LNCAP (cell line): ENCODE measurements at regions not wholly inside any gene's neighbourhood (a gene's known extent, or its start where the extent isn't known, plus 50 kb on each side); places are given as distances from the start of the nearest gene placed in this dataset.
A peak's percentile ranks its signal among the peaks of the same experiment; 100 is the strongest.

Experiments
- TF ChIP-seq, protein P1 (sequence below): fragments of 450-650 bp; IDR thresholded peaks from 2 replicates; pipeline ENCODE4 v1.5.1; 2017; ENCODE audit warnings: mild to moderate bottlenecking

DNA sequence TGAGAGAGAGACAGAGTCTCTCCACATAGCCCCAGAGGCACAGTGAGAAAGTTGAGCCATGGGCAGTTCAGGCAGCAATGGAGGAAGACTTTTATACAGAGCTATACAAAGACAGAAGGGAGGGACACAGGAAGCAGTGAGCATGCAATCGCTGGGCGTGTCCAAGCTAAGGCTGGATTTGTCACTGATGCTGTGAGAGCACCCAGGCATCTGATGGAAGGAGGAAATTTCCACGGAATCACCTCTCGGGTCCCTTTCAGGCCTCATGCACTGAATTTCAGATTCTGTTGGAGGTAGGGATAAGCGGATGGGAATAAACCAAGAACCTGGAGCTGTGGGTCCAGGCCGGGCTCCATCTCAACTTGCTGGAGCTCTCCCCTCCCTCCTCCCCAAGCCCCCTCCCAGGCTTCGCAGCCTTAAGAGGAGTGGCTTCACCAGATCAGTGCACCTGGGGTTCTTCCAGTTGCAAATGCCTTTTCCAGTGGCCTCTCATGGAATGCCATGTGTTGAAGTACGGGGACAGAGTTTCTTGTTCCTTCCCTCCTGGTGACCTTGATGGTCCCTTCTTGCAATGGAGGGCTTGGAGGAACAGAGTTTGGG is 114.8 kb upstream of the ALDH1B1 start:
- TF ChIP-seq, protein P1, sequence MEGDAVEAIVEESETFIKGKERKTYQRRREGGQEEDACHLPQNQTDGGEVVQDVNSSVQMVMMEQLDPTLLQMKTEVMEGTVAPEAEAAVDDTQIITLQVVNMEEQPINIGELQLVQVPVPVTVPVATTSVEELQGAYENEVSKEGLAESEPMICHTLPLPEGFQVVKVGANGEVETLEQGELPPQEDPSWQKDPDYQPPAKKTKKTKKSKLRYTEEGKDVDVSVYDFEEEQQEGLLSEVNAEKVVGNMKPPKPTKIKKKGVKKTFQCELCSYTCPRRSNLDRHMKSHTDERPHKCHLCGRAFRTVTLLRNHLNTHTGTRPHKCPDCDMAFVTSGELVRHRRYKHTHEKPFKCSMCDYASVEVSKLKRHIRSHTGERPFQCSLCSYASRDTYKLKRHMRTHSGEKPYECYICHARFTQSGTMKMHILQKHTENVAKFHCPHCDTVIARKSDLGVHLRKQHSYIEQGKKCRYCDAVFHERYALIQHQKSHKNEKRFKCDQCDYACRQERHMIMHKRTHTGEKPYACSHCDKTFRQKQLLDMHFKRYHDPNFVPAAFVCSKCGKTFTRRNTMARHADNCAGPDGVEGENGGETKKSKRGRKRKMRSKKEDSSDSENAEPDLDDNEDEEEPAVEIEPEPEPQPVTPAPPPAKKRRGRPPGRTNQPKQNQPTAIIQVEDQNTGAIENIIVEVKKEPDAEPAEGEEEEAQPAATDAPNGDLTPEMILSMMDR, result no peak

GRCh38 chr9:38276771-38277439 is 115.6 kb upstream of the ALDH1B1 start:
- TF ChIP-seq, protein P1, result no peak

DNA sequence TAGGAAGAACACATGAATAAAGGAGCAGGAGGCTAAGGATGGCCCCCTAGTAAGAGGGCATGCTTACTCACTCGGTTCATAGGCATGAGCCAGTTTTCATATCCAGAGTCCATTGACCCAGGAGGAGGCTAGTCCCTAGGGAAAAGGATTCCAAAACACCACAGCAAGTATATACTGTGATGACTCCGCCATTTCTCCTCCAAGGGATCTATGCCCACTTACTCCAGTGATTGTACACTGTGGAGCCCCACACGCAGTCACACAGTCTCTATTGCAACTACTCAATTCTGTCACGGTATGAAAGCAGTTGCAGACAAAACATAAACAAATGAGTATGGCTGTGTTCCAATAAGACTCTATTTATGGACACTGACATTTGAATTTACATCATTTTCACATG is 117.7 kb upstream of the ALDH1B1 start:
- TF ChIP-seq, protein P1, result no peak

DNA sequence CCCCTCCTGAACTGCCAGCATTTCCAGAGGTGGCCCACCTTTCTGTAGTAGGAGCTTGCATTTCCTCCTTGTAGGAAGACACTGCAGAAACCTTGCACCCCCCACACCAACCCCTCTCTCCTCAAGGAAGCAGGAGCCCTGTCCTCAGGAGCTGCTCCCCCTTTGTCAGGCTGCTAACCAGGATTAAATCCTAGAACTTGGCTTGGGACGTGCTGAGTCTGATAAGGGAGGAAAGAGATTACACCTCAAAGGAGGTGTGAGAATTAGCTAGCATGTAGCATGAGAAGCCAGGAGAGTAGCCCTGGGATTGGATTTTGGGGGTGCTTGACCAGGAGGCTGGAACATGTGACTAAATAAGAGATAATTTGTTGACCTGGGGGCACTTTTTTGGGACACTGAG is 119.8 kb upstream of the ALDH1B1 start:
- TF ChIP-seq, protein P1, result no peak

DNA sequence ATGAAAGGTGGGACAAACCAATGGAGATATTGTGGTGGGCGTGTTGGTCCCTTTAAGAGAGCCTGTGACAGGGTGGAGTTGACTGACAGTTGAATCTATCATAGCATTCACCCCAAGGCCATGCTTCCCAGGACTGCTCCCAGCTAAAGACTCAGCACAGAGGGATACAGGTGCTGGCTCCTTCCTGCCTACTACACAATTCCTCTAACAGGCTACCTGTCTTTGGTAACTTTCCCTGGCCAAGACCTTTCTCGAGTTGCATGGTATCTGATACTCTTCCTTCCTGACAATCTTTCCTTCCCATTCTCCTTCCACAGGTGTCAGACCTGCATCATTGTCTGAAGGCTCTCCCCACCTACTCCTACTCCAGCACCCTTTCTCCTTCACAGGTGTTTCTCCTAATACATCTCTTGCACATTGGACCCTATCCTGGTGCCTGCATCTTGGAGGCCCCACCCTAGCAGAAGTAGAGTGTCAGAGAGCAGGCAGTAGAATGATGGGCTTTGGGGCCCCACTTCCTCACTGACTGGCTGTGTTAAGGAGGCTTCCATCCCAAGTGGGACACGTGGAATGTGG is 120.7 kb upstream of the ALDH1B1 start:
- TF ChIP-seq, protein P1, result no peak

DNA sequence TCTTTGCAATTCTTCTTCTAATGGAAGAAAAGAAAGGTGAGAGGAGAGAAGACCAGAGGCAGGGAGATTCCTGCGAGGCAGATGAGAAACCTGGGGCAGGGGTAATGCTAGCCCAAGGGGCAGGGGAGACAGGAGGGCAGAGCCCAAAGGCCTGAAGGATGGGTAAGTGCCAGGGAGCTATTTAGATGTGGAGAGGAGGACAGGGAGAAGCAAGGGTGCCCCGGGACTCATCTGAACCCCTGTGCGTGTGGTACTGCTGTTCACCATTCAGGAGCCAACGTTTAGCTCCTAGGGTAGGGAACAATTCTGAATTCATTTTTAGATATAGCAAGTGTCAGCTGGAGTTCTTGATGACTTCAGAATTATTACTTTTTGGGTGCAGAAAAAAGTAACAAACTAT is 122.7 kb upstream of the ALDH1B1 start:
- TF ChIP-seq, protein P1, result no peak

GRCh38 chr9:38263532-38263931 is 129.0 kb upstream of the ALDH1B1 start:
- TF ChIP-seq, protein P1, result peak; percentile 47
